GM23338 (cell line): ENCODE measurements at regions not wholly inside any gene's neighbourhood (a gene's known extent, or its start where the extent isn't known, plus 50 kb on each side); places are given as distances from the start of the nearest gene placed in this dataset.

Experiments used
- ATAC-seq: fragments of 200-7000 bp; cut with Tn5 transposase; 3 replicates; pipeline ENCODE4 v1.9.1; 2020
- DNase-seq: peaks from one replicate; pipeline ENCODE4 v3.0.0-alpha.2; 2015; ENCODE audit warnings: low spot score
- H2AFZ ChIP-seq: fragments of 200-600 bp; sonication (generic); 2 replicates; pipeline ENCODE4 v1.8.0; 2016; ENCODE audit warnings: antibody characterized with exemption, mild to moderate bottlenecking, moderate library complexity
- H3F3A ChIP-seq: fragments of 200-600 bp; sonication (generic); replicated peaks from 2 replicates; pipeline ENCODE4 v1.8.0; 2017; ENCODE audit warnings: antibody characterized with exemption, mixed run types, low read depth
- H3K27ac ChIP-seq: fragments of 200-600 bp; sonication (generic); 2 replicates; pipeline ENCODE4 v1.6.1; 2016; ENCODE audit warnings: low read depth
- H3K27me3 ChIP-seq: fragments of 200-600 bp; sonication (generic); 2 replicates; pipeline ENCODE4 v1.8.0; 2016; ENCODE audit warnings: mild to moderate bottlenecking, mixed run types, moderate library complexity; ENCODE audit not compliant: insufficient read depth
- H3K36me3 ChIP-seq: fragments of 200-600 bp; sonication (generic); 2 replicates; pipeline ENCODE4 v1.8.0; 2016; ENCODE audit warnings: mild to moderate bottlenecking; ENCODE audit not compliant: insufficient read depth
- H3K4me1 ChIP-seq: fragments of 200-600 bp; sonication (generic); 2 replicates; pipeline ENCODE4 v1.8.0; 2016; ENCODE audit warnings: mild to moderate bottlenecking, moderate library complexity; ENCODE audit not compliant: insufficient read depth
- H3K4me2 ChIP-seq: fragments of 200-600 bp; sonication (generic); 2 replicates; pipeline ENCODE4 v1.7.1; 2017; ENCODE audit warnings: mixed run types
- H3K4me3 ChIP-seq: fragments of 200-600 bp; sonication (generic); 2 replicates; pipeline ENCODE4 v1.6.1; 2016; ENCODE audit warnings: mixed run types
- H3K79me2 ChIP-seq: fragments of 200-600 bp; sonication (generic); replicated peaks from 2 replicates; pipeline ENCODE4 v1.8.0; 2017; ENCODE audit warnings: mild to moderate bottlenecking; ENCODE audit not compliant: insufficient read depth
- H3K9me2 ChIP-seq: fragments of 200-600 bp; sonication (generic); 2 replicates; pipeline ENCODE4 v1.8.0; 2017; ENCODE audit not compliant: insufficient read depth
- H4K20me1 ChIP-seq: fragments of 200-600 bp; sonication (generic); replicated peaks from 2 replicates; pipeline ENCODE4 v1.8.0; 2017; ENCODE audit warnings: mild to moderate bottlenecking; ENCODE audit not compliant: insufficient read depth
- H3K27ac Mint-ChIP-seq: 2 replicates; pipeline ENCODE4 v1.8.0; 2020; ENCODE audit warnings: inconsistent platforms, mild to moderate bottlenecking, moderate library complexity, mixed read lengths
- H3K27me3 Mint-ChIP-seq: 3 replicates; pipeline ENCODE4 v1.8.0; 2022; ENCODE audit warnings: low read depth, mild to moderate bottlenecking, moderate library complexity, mixed read lengths, inconsistent platforms; ENCODE audit not compliant: insufficient read depth, poor library complexity
- H3K36me3 Mint-ChIP-seq: 3 replicates; pipeline ENCODE4 v1.8.0; 2021; ENCODE audit warnings: low read depth, mild to moderate bottlenecking, inconsistent platforms, moderate library complexity, mixed read lengths
- H3K4me1 Mint-ChIP-seq: 3 replicates; pipeline ENCODE4 v1.8.0; 2020; ENCODE audit warnings: mild to moderate bottlenecking, inconsistent platforms, mixed read lengths
- H3K4me3 Mint-ChIP-seq: 3 replicates; pipeline ENCODE4 v1.8.0; 2021; ENCODE audit warnings: moderate library complexity, mild to moderate bottlenecking, inconsistent platforms, mixed read lengths
- H3K9me3 Mint-ChIP-seq: 3 replicates; pipeline ENCODE4 v1.8.0; 2020; ENCODE audit warnings: moderate library complexity, mild to moderate bottlenecking, inconsistent platforms, mixed read lengths
- CREB1 ChIP-seq: fragments of 250-450 bp; sonication (Bioruptor Pico); IDR thresholded peaks from 2 replicates; pipeline ENCODE4 v1.5.0; 2020; ENCODE audit warnings: low read depth, mild to moderate bottlenecking, moderate library complexity
- EZH2 ChIP-seq: fragments of 200-600 bp; sonication (generic); IDR thresholded peaks from one replicate; pipeline ENCODE4 v1.8.0; 2017; ENCODE audit warnings: antibody characterized with exemption, mild to moderate bottlenecking, low read depth; ENCODE audit not compliant: unreplicated experiment
- JUNB ChIP-seq: IDR thresholded peaks from one replicate; pipeline ENCODE4 v1.6.1; 2016; ENCODE audit warnings: antibody characterized with exemption; ENCODE audit not compliant: unreplicated experiment
- NANOG ChIP-seq: IDR thresholded peaks from 2 replicates; pipeline ENCODE4 v1.6.1; 2016; ENCODE audit warnings: antibody characterized with exemption, borderline replicate concordance
- POLR2AphosphoS5 ChIP-seq: IDR thresholded peaks from 2 replicates; pipeline ENCODE4 v1.6.1; 2016; ENCODE audit warnings: antibody characterized with exemption, low read depth
- ZNF114 ChIP-seq: fragments of 250-450 bp; sonication (Bioruptor Pico); IDR thresholded peaks from 2 replicates; pipeline ENCODE4 v1.5.0; 2020; ENCODE audit warnings: mild to moderate bottlenecking, moderate library complexity
- ZNF331 ChIP-seq: fragments of 250-450 bp; sonication (Bioruptor Pico); IDR thresholded peaks from 2 replicates; pipeline ENCODE4 v1.5.0; 2020; ENCODE audit warnings: low read depth, mild to moderate bottlenecking, moderate library complexity
- TF ChIP-seq, protein P1 (sequence below), 2 experiments: fragments of 200-600 bp in 1 of 2; sonication (generic) in 1 of 2; conservative IDR thresholded peaks; 2 replicates each; pipeline versions ENCODE4 v1.5.1 to v1.6.1; 2016 to 2017; ENCODE audit warnings: antibody characterized with exemption in 2 of 2, low read depth in 2 of 2, mild to moderate bottlenecking in 2 of 2, moderate library complexity in 1 of 2
- TF ChIP-seq, protein P2 (sequence below): IDR thresholded peaks from 2 replicates; pipeline ENCODE4 v1.6.1; 2016; ENCODE audit warnings: antibody characterized with exemption
- TF ChIP-seq, protein P3 (sequence below): IDR thresholded peaks from one replicate; pipeline ENCODE4 v1.6.1; 2018; ENCODE audit warnings: antibody characterized with exemption; ENCODE audit not compliant: unreplicated experiment

DNA sequence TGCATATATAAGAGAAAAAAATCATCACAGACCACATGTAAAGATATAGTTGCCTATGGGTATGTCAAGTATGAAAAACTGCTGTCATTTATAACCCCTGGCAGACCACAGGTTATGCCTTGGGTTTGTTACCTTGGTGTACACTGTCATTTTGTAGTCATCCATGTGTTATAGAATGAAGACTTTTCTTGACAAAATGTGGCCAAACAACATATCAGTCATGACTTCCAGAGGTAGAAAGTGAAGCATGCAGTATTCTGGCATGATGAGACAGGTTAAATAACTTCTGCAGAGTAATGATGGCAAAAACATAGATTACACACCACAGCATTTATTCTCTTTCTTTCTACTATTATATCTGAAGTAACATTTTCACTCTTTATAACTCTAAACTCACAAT is 74.9 kb upstream of the NEUROD1 start (continued):
- TF ChIP-seq, protein P1, sequence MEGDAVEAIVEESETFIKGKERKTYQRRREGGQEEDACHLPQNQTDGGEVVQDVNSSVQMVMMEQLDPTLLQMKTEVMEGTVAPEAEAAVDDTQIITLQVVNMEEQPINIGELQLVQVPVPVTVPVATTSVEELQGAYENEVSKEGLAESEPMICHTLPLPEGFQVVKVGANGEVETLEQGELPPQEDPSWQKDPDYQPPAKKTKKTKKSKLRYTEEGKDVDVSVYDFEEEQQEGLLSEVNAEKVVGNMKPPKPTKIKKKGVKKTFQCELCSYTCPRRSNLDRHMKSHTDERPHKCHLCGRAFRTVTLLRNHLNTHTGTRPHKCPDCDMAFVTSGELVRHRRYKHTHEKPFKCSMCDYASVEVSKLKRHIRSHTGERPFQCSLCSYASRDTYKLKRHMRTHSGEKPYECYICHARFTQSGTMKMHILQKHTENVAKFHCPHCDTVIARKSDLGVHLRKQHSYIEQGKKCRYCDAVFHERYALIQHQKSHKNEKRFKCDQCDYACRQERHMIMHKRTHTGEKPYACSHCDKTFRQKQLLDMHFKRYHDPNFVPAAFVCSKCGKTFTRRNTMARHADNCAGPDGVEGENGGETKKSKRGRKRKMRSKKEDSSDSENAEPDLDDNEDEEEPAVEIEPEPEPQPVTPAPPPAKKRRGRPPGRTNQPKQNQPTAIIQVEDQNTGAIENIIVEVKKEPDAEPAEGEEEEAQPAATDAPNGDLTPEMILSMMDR (conservative IDR thresholded peaks at IDR 0.05; ENCODE audit: low read depth in 2 of 2) = no peak
- TF ChIP-seq CREB1 (CRISPR knock-in tag) (no peak), NANOG (no peak)

DNA sequence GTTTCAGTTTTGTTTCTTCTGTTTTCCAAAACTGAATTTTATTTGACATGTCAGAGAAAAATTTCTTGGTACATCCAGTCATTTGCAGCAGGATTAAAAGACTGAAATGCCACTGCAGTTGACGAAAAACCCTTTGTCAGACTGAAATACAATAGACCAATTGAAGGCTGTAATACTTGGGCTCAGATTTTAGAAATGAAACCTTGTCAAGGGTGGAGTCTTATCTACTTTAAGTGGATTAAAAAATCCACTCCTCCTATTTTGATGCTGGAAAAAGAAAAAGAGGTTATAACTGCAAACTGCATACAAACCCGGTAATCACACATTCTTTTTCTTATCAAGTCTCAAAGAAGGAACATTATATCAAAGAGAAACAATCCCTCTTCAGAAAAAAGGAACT is 80.2 kb upstream of the NEUROD1 start:
- H3F3A ChIP-seq = no peaks in the 10 kb centered on the region
- no peaks in the 10 kb centered on the region for H3K36me3 Mint-ChIP-seq
- no peak for ATAC-seq

GRCh38 chr2:181761175-181761574 is 80.9 kb upstream of the NEUROD1 start:
- Histone ChIP-seq H3K4me2 (no peak overlapping the region), H3K9me2 (0 out of 2 replicates have a peak, but pooled peaks cover 1% of the 10 kb centered on the region), H3K4me3 (no peak overlapping the region), H4K20me1 (no peaks in the 10 kb centered on the region), H3K79me2 (no peaks in the 10 kb centered on the region), H3F3A (no peaks in the 10 kb centered on the region), H3K27ac (no peak overlapping the region), H3K4me1 (no peaks in the 10 kb centered on the region; the same call in 1 of the 2 replicates), H3K36me3 (no peaks in the 10 kb centered on the region), H2AFZ (no peak overlapping the region), H3K27me3 (no peaks in the 10 kb centered on the region)
- DNase-seq (no peak), ATAC-seq (no peak)
- H3K36me3 Mint-ChIP-seq = no peaks in the 10 kb centered on the region
- H3K9me3 Mint-ChIP-seq = peaks cover 2% of the 10 kb centered on the region; the same call in 1 of the 3 replicates
- no peak overlapping the region for H3K4me3 Mint-ChIP-seq
- H3K27me3 Mint-ChIP-seq = no peaks in the 10 kb centered on the region
- no peak overlapping the region for H3K27ac Mint-ChIP-seq
- no peaks in the 10 kb centered on the region for H3K4me1 Mint-ChIP-seq
- TF ChIP-seq ZNF331 (CRISPR knock-in tag) = no peak
- TF ChIP-seq, protein P1 (conservative IDR thresholded peaks at IDR 0.05; ENCODE audit: low read depth in 2 of 2) = no peak
- TF ChIP-seq, protein P2, sequence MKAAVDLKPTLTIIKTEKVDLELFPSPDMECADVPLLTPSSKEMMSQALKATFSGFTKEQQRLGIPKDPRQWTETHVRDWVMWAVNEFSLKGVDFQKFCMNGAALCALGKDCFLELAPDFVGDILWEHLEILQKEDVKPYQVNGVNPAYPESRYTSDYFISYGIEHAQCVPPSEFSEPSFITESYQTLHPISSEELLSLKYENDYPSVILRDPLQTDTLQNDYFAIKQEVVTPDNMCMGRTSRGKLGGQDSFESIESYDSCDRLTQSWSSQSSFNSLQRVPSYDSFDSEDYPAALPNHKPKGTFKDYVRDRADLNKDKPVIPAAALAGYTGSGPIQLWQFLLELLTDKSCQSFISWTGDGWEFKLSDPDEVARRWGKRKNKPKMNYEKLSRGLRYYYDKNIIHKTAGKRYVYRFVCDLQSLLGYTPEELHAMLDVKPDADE = no peak

More for the DNA sequence above, 80.2 kb upstream of the NEUROD1 start:
- Histone ChIP-seq H3K27me3 (no peaks in the 10 kb centered on the region), H3K27ac (no peak overlapping the region), H3K4me3 (no peak overlapping the region), H2AFZ (no peak overlapping the region), H3K9me2 (0 out of 2 replicates have a peak, but pooled peaks cover 3% of the 10 kb centered on the region), H3K36me3 (no peaks in the 10 kb centered on the region), H3K79me2 (no peaks in the 10 kb centered on the region), H3K4me1 (no peaks in the 10 kb centered on the region; the same call in 1 of the 2 replicates), H3K4me2 (no peak overlapping the region), H4K20me1 (no peaks in the 10 kb centered on the region)
- Mint-ChIP-seq H3K4me3 (no peak overlapping the region), H3K4me1 (no peaks in the 10 kb centered on the region), H3K9me3 (peaks cover 2% of the 10 kb centered on the region; the same call in 1 of the 3 replicates), H3K27me3 (no peaks in the 10 kb centered on the region), H3K27ac (no peak overlapping the region)
- TF ChIP-seq EZH2 (no peak), JUNB (no peak), POLR2AphosphoS5 (no peak), ZNF114 (no peak)
- TF ChIP-seq, protein P3, sequence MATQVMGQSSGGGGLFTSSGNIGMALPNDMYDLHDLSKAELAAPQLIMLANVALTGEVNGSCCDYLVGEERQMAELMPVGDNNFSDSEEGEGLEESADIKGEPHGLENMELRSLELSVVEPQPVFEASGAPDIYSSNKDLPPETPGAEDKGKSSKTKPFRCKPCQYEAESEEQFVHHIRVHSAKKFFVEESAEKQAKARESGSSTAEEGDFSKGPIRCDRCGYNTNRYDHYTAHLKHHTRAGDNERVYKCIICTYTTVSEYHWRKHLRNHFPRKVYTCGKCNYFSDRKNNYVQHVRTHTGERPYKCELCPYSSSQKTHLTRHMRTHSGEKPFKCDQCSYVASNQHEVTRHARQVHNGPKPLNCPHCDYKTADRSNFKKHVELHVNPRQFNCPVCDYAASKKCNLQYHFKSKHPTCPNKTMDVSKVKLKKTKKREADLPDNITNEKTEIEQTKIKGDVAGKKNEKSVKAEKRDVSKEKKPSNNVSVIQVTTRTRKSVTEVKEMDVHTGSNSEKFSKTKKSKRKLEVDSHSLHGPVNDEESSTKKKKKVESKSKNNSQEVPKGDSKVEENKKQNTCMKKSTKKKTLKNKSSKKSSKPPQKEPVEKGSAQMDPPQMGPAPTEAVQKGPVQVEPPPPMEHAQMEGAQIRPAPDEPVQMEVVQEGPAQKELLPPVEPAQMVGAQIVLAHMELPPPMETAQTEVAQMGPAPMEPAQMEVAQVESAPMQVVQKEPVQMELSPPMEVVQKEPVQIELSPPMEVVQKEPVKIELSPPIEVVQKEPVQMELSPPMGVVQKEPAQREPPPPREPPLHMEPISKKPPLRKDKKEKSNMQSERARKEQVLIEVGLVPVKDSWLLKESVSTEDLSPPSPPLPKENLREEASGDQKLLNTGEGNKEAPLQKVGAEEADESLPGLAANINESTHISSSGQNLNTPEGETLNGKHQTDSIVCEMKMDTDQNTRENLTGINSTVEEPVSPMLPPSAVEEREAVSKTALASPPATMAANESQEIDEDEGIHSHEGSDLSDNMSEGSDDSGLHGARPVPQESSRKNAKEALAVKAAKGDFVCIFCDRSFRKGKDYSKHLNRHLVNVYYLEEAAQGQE = no peak
- no peak for DNase-seq
